K562 (cell line): ENCODE measurements at regions not wholly inside any gene's neighbourhood (a gene's known extent, or its start where the extent isn't known, plus 50 kb on each side); places are given as distances from the start of the nearest gene placed in this dataset.

ENCODE experiments used
- ATAC-seq: fragments of 200-7000 bp; cut with Tn5 transposase; 3 replicates; pipeline ENCODE4 v1.9.1; 2020; ENCODE audit warnings: moderate library complexity
- BruUV-seq: library from RNA; stranded (reverse); fragments of 400-500 nt; replicated peaks from 2 replicates; lab custom pipeline; 2021; lab: Mats Ljungman, UMichigan
- CTCF ChIA-PET: fragments of 300-600 bp; formaldehyde crosslinking; extraction: SDS; loops from one replicate; lab custom pipeline; 2021; ENCODE audit warnings: low intra/inter-chr PET ratio; lab: Yijun Ruan, JAX
- POLR2A ChIA-PET: fragments of 300-600, 350-650 bp; sonication (Branson Sonifier 250); formaldehyde crosslinking; extraction: SDS; loops from one replicate; lab custom pipeline; 2021; ENCODE audit warnings: antibody characterized with exemption, inconsistent platforms; lab: Yijun Ruan, JAX
- DNase-seq, 4 experiments: peaks; one replicate each; pipeline versions ENCODE4 v3.0.0 to v3.0.0-alpha.2; 2011 to 2018; ENCODE audit warnings: low spot score in 3 of 4, mixed read lengths in 3 of 4; ENCODE audit errors: extremely low read depth in 1 of 4
- FAIRE-seq: peaks from 2 replicates; lab custom pipeline; 2011; peaks lifted over from hg19 to GRCh38; lab: Jason Lieb, UNC
- H2AFZ ChIP-seq: 2 replicates; pipeline ENCODE4 v1.6.0; 2011; ENCODE audit warnings: low read depth, low read length, control low read depth, inconsistent platforms
- H3K27ac ChIP-seq: fragments of 200-600 bp; 3 replicates; pipeline ENCODE4 v1.8.0; 2011; ENCODE audit warnings: low read depth, mild to moderate bottlenecking, control low read depth, inconsistent platforms, low read length, moderate library complexity, mixed read lengths; ENCODE audit errors: extremely low read depth
- H3K27me3 ChIP-seq, 2 experiments: fragments of 300-600 bp in 1 of 2; 2 replicates in 1 of 2; 3 replicates in 1 of 2; pipeline versions ENCODE4 v1.6.0 to v1.8.0; 2011; ENCODE audit warnings: inconsistent platforms in 2 of 2, low read length in 2 of 2, mild to moderate bottlenecking in 1 of 2, mixed read lengths in 1 of 2, moderate library complexity in 1 of 2; ENCODE audit not compliant: control insufficient read depth in 2 of 2, insufficient read depth in 2 of 2
- H3K36me3 ChIP-seq: fragments of 300-600 bp; 3 replicates; pipeline ENCODE4 v1.8.0; 2011; ENCODE audit warnings: mild to moderate bottlenecking, low read length, inconsistent platforms; ENCODE audit not compliant: control insufficient read depth, insufficient read depth
- H3K4me1 ChIP-seq, 2 experiments: fragments of 200-600 bp in 1 of 2; replicated peaks in 1 of 2; 2 replicates in 1 of 2; 3 replicates in 1 of 2; pipeline versions ENCODE4 v1.5.1 to v1.8.0; 2011; ENCODE audit warnings: inconsistent platforms in 2 of 2, low read length in 2 of 2, mild to moderate bottlenecking in 1 of 2, mixed read lengths in 1 of 2, moderate library complexity in 1 of 2; ENCODE audit not compliant: control insufficient read depth in 2 of 2, insufficient read depth in 2 of 2
- H3K4me2 ChIP-seq: 2 replicates; pipeline ENCODE4 v1.6.1; 2011; ENCODE audit warnings: low read length, control low read depth, inconsistent platforms, mixed read lengths; ENCODE audit not compliant: insufficient read depth
- H3K4me3 ChIP-seq: fragments of 200-600 bp; sonication (generic), shearing (Covaris generic); 2 replicates; pipeline ENCODE4 v1.5.1; 2016; ENCODE audit warnings: control low read depth, inconsistent platforms
- H3K79me2 ChIP-seq: fragments of 200-600 bp; 3 replicates; pipeline ENCODE4 v1.8.0; 2011; ENCODE audit warnings: low read length, inconsistent platforms; ENCODE audit not compliant: control insufficient read depth, insufficient read depth
- H3K9ac ChIP-seq, 2 experiments: 2 replicates each; pipeline versions ENCODE4 v1.6.0 to v1.6.1; 2011; ENCODE audit warnings: low read depth in 2 of 2, low read length in 2 of 2, control low read depth in 1 of 2, inconsistent platforms in 1 of 2, mild to moderate bottlenecking in 1 of 2, mixed read lengths in 1 of 2; ENCODE audit not compliant: insufficient read depth in 1 of 2
- H3K9me1 ChIP-seq: one replicate; pipeline ENCODE4 v1.6.0; 2011; ENCODE audit warnings: inconsistent platforms, mild to moderate bottlenecking, low read length, moderate library complexity; ENCODE audit not compliant: control insufficient read depth, insufficient read depth
- H3K9me3 ChIP-seq: replicated peaks from 2 replicates; pipeline ENCODE4 v1.5.1; 2011; ENCODE audit warnings: low read depth, low read length, inconsistent platforms; ENCODE audit not compliant: control insufficient read depth, insufficient read depth
- H4K20me1 ChIP-seq: replicated peaks from 2 replicates; pipeline ENCODE4 v1.6.1; 2011; ENCODE audit warnings: low read length, inconsistent platforms, mixed read lengths; ENCODE audit not compliant: control insufficient read depth, insufficient read depth
- BCOR ChIP-seq: fragments of 450-650 bp; IDR thresholded peaks from 2 replicates; pipeline ENCODE4 v1.6.1; 2016
- CBX2 ChIP-seq: fragments of 200-600 bp; sonication (generic); IDR thresholded peaks from one replicate; pipeline ENCODE4 v1.6.1; 2012; ENCODE audit warnings: mild to moderate bottlenecking, low read length, inconsistent platforms; ENCODE audit not compliant: insufficient read depth, poor library complexity, severe bottlenecking
- ERF ChIP-seq: fragments of 450-650 bp; formaldehyde crosslinking; IDR thresholded peaks from 2 replicates; pipeline ENCODE4 v1.4.0; 2020; ENCODE audit warnings: mild to moderate bottlenecking, mixed read lengths
- GATA2 ChIP-seq: sonication (generic); formaldehyde crosslinking; IDR thresholded peaks from 2 replicates; pipeline ENCODE4 v1.4.0; 2020; ENCODE audit warnings: mild to moderate bottlenecking, missing genetic modification reagents
- HNRNPLL ChIP-seq: fragments of 200-400 bp; formaldehyde crosslinking; IDR thresholded peaks from 2 replicates; pipeline ENCODE4 v1.6.1; 2017; ENCODE audit warnings: low read length, low read depth, mild to moderate bottlenecking; ENCODE audit not compliant: poor library complexity, severe bottlenecking
- PTRF ChIP-seq: fragments of 450-650 bp; IDR thresholded peaks from 2 replicates; pipeline ENCODE4 v1.6.1; 2016; ENCODE audit warnings: mild to moderate bottlenecking, missing genetic modification characterization, missing compliant biosample characterization
- TARDBP ChIP-seq: fragments of 450-650 bp; IDR thresholded peaks from 2 replicates; pipeline ENCODE4 v1.6.1; 2016
- ZNF57 ChIP-seq: fragments of 450-650 bp; formaldehyde crosslinking; IDR thresholded peaks from 2 replicates; pipeline ENCODE4 v1.4.0; 2020; ENCODE audit warnings: mild to moderate bottlenecking, moderate library complexity
- ZNF76 ChIP-seq: fragments of 250-450 bp; sonication (Bioruptor Pico); IDR thresholded peaks from 2 replicates; pipeline ENCODE4 v1.4.0; 2020; ENCODE audit warnings: mild to moderate bottlenecking, moderate library complexity, borderline replicate concordance
- WGBS: fragments of 100-300 bp; shearing (Covaris generic); methylation state at CpG from one replicate; pipeline ENCODE4 v1.1.6; 2016; ENCODE audit warnings: low coverage, mixed read lengths; ENCODE audit not compliant: insufficient coverage; ENCODE audit errors: missing lambda C conversion rate; 5-methylcytosine and 5-hydroxymethylcytosine counted together
- in situ Hi-C: fragments of 300-500 bp; cut with MboI; formaldehyde crosslinking; loops from 4 replicates; pipeline ENCODE4 v1.15.0; 2018; ENCODE audit warnings: inconsistent platforms, mixed read lengths
- intact Hi-C: fragments of 100-400 bp; cut with micrococcal nuclease; formaldehyde crosslinking; loops from 2 replicates; pipeline ENCODE4 v1.14.2; 2022
- TF ChIP-seq, protein P1 (sequence below): fragments of 250-450 bp; sonication (Bioruptor Pico); IDR thresholded peaks from 2 replicates; pipeline ENCODE4 v1.4.0; 2020; ENCODE audit warnings: mild to moderate bottlenecking, moderate library complexity
- TF ChIP-seq, protein P2 (sequence below): fragments of 450-650 bp; IDR thresholded peaks from 2 replicates; pipeline ENCODE4 v1.6.1; 2018; ENCODE audit warnings: mild to moderate bottlenecking, low read depth; ENCODE audit not compliant: partially characterized antibody
- TF ChIP-seq, protein P3 (sequence below): fragments of 450-650 bp; IDR thresholded peaks from 2 replicates; pipeline ENCODE4 v1.6.1; 2018; ENCODE audit not compliant: partially characterized antibody

DNA sequence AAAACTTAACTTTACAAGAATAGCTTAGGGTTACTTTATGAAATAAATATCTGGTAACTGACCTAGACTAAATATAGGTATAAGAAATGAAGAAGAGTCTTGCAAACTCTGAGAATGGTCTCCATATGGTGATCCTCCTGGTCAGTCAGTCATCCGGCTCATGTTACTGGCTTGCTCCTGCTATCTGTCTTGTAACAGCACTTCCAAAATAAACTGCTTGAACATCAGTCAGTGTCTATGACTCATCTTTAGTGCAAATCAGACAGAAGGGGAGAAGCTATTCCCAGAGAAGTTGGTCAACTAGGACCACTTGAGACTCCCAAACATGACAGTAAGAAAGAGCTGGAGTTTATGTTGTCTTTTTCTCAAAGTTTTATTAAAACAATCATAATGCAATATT is 1550.9 kb downstream of the PCDH9 start (continued):
- no peak for TF ChIP-seq CBX2

DNA sequence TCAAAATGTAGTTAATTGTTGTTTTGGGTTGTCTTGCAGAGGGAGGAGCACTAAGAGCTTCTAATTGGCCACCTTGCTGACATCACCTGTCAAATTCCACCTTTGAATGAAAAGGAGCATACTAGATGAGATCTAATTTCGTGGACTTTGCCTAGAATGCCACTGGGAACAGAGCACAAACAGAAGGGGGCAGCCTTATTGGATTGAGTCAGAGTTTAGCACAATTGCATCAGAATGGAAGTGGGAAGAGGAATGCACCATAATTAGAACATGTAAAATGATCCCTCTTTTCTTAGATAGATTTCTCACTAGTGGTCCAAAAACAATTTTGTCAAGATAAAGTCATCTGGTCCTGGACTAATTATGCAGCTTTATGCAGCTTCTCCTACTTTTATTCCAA is 1552.2 kb downstream of the PCDH9 start:
- BruUV-seq = no TSS peak
- intact Hi-C loops = no loop called here
- Histone ChIP-seq H3K27me3 (no peaks in the 10 kb centered on the region), H4K20me1 (no peaks in the 10 kb centered on the region), H3K27ac (no peak overlapping the region), H3K9me1 (no peaks in the 10 kb centered on the region), H2AFZ (no peak overlapping the region), H3K4me2 (no peak overlapping the region), H3K4me1 (no peaks in the 10 kb centered on the region), H3K4me3 (no peak overlapping the region), H3K9me3 (no peaks in the 10 kb centered on the region), H3K9ac (no peak overlapping the region), H3K36me3 (no peaks in the 10 kb centered on the region), H3K79me2 (no peaks in the 10 kb centered on the region)
- DNase-seq (no peak), ATAC-seq (no peak), FAIRE-seq (no peak)
- ChIA-PET CTCF (no interaction called here), POLR2A (no interaction called here)
- in situ Hi-C loops = no loop called here
- WGBS = 0% methylated on average over 1 of the region's 1 CpG
- TF ChIP-seq PTRF (tag) = no peak
- TF ChIP-seq, protein P1, sequence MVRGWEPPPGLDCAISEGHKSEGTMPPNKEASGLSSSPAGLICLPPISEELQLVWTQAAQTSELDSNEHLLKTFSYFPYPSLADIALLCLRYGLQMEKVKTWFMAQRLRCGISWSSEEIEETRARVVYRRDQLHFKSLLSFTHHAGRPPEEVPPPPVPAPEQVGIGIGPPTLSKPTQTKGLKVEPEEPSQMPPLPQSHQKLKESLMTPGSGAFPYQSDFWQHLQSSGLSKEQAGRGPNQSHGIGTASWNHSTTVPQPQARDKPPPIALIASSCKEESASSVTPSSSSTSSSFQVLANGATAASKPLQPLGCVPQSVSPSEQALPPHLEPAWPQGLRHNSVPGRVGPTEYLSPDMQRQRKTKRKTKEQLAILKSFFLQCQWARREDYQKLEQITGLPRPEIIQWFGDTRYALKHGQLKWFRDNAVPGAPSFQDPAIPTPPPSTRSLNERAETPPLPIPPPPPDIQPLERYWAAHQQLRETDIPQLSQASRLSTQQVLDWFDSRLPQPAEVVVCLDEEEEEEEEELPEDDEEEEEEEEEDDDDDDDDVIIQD (CRISPR knock-in tag) = no peak
- TF ChIP-seq HNRNPLL = no peak
- TF ChIP-seq ZNF57 (CRISPR knock-in tag) = no peak
- no peak for TF ChIP-seq TARDBP
- TF ChIP-seq GATA2 (CRISPR knock-in tag) = no peak
- TF ChIP-seq, protein P2, sequence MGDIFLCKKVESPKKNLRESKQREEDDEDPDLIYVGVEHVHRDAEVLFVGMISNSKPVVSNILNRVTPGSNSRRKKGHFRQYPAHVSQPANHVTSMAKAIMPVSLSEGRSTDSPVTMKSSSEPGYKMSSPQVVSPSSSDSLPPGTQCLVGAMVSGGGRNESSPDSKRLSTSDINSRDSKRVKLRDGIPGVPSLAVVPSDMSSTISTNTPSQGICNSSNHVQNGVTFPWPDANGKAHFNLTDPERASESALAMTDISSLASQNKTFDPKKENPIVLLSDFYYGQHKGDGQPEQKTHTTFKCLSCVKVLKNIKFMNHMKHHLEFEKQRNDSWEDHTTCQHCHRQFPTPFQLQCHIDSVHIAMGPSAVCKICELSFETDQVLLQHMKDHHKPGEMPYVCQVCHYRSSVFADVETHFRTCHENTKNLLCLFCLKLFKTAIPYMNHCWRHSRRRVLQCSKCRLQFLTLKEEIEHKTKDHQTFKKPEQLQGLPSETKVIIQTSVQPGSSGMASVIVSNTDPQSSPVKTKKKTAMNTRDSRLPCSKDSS = no peak
- TF ChIP-seq ERF = no peak
- TF ChIP-seq BCOR = no peak
- TF ChIP-seq ZNF76 (CRISPR knock-in tag) = no peak
- TF ChIP-seq, protein P3, sequence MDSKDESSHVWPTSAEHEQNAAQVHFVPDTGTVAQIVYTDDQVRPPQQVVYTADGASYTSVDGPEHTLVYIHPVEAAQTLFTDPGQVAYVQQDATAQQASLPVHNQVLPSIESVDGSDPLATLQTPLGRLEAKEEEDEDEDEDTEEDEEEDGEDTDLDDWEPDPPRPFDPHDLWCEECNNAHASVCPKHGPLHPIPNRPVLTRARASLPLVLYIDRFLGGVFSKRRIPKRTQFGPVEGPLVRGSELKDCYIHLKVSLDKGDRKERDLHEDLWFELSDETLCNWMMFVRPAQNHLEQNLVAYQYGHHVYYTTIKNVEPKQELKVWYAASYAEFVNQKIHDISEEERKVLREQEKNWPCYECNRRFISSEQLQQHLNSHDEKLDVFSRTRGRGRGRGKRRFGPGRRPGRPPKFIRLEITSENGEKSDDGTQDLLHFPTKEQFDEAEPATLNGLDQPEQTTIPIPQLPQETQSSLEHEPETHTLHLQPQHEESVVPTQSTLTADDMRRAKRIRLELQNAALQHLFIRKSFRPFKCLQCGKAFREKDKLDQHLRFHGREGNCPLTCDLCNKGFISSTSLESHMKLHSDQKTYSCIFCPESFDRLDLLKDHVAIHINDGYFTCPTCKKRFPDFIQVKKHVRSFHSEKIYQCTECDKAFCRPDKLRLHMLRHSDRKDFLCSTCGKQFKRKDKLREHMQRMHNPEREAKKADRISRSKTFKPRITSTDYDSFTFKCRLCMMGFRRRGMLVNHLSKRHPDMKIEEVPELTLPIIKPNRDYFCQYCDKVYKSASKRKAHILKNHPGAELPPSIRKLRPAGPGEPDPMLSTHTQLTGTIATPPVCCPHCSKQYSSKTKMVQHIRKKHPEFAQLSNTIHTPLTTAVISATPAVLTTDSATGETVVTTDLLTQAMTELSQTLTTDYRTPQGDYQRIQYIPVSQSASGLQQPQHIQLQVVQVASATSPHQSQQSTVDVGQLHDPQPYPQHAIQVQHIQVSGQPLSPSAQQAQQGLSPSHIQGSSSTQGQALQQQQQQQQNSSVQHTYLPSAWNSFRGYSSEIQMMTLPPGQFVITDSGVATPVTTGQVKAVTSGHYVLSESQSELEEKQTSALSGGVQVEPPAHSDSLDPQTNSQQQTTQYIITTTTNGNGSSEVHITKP = no peak
- TF ChIP-seq, all 486 proteins: peak for 0
